AG04450 (cell line): ENCODE measurements at regions not wholly inside any gene's neighbourhood (a gene's known extent, or its start where the extent isn't known, plus 50 kb on each side); places are given as distances from the start of the nearest gene placed in this dataset.

ENCODE experiments used
- CTCF ChIA-PET: fragments of 300-600, 350-600 bp; formaldehyde crosslinking; extraction: SDS; loops from one replicate; lab custom pipeline; 2022; ENCODE audit warnings: antibody characterized with exemption, inconsistent platforms; lab: Charles Lee
- POLR2A ChIA-PET: fragments of 350-600 bp; formaldehyde crosslinking; extraction: SDS; loops from one replicate; lab custom pipeline; 2021; ENCODE audit warnings: antibody characterized with exemption, inconsistent platforms; lab: Yijun Ruan, JAX
- DNase-seq: peaks from one replicate; pipeline ENCODE4 v3.0.0-alpha.2; 2011; ENCODE audit warnings: low read depth, low spot score
- H3K27ac ChIP-seq: one replicate; pipeline ENCODE4 v1.5.1; 2012; ENCODE audit warnings: low read depth, low read length, control low read depth
- H3K27me3 ChIP-seq: one replicate; pipeline ENCODE4 v1.6.0; 2012; ENCODE audit warnings: low read length; ENCODE audit not compliant: control insufficient read depth, insufficient read depth
- H3K4me3 ChIP-seq: 2 replicates; pipeline ENCODE4 v1.5.1; 2011; ENCODE audit warnings: mild to moderate bottlenecking, low read depth, low read length, control low read depth
- H3K9me3 ChIP-seq: 2 replicates; pipeline ENCODE4 v1.5.1; 2012; ENCODE audit warnings: low read length; ENCODE audit not compliant: control insufficient read depth, insufficient read depth
- TF ChIP-seq, protein P1 (sequence below): IDR thresholded peaks from 2 replicates; pipeline ENCODE4 v1.5.1; 2011; ENCODE audit warnings: low read depth, low read length, control low read depth, inconsistent platforms

DNA sequence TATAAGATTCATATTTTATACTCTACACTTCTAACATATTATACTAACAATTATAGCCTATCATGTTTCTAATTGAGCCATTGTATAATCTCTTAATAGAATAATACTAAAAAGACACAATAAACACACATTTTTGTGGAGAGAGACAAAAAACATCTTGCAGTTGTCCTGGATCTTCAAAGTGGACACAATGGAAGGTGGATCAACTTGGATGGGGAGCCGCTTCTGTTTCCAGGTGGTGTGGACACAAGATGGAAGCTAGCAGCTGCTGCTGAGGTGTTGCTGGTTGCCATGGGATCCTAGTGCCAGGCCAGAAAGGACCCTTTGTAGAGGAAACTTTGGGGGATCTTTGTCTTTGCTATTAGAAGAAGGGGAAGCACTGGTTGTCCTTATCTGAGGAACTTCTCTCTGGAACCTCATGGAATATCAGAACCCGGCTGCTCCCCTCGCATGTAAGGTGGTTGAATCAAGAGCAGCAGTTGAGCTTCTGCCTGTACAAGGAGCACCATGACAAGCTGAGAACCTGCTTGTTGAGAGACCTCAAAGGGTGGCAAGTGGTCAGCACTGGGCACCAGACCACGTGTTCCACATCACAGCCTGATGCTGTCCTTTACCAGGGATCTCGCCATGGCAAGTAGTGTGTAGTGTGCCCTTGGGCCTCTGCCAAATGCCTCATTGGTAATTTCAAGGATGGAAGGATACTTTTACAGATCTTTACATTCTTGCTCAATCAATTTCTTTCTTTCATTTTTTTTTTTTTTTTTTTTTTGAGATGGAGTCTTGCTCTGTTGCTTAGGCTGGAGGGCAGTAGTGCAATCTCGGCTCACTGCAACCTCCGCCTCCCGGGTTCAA, 232.2 kb downstream of the MYCN start:
- ChIA-PET CTCF (no interaction called here), POLR2A (no interaction called here)
- Histone ChIP-seq H3K27me3 (no peaks in the 10 kb centered on the region), H3K27ac (no peak overlapping the region), H3K9me3 (peaks cover 48% of the 10 kb centered on the region), H3K4me3 (no peak overlapping the region)
- DNase-seq, result no peak
- TF ChIP-seq, protein P1, sequence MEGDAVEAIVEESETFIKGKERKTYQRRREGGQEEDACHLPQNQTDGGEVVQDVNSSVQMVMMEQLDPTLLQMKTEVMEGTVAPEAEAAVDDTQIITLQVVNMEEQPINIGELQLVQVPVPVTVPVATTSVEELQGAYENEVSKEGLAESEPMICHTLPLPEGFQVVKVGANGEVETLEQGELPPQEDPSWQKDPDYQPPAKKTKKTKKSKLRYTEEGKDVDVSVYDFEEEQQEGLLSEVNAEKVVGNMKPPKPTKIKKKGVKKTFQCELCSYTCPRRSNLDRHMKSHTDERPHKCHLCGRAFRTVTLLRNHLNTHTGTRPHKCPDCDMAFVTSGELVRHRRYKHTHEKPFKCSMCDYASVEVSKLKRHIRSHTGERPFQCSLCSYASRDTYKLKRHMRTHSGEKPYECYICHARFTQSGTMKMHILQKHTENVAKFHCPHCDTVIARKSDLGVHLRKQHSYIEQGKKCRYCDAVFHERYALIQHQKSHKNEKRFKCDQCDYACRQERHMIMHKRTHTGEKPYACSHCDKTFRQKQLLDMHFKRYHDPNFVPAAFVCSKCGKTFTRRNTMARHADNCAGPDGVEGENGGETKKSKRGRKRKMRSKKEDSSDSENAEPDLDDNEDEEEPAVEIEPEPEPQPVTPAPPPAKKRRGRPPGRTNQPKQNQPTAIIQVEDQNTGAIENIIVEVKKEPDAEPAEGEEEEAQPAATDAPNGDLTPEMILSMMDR, result no peak

DNA sequence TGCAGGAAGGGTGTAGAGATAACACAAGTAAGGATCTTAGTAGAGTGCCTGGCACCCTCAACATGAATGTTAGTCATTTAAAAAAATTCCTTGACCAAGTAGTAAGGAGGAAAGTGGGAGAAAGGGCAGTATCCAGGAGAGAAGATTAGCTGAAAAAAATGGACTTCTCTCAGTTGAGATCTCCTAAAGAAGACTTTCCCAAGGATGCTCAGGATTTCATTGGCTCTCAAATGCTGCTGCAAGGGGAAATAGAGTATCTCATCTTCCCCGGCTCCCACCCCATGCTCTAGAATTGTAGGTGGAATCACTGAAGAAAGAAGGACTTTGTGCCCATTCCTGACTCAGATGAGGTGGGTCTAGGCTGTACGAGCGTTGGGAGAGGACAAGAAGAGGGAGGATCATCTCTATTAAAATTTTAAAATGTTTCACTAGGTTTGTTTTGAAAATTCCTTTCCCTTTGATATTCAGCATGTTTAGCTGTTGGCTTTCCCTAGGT, 231.1 kb downstream of the MYCN start:
- no peak overlapping the region for H3K4me3 ChIP-seq
- peaks cover 54% of the 10 kb centered on the region for H3K9me3 ChIP-seq
- ChIA-PET CTCF (no interaction called here), POLR2A (no interaction called here)
- TF ChIP-seq, protein P1, result no peak
- H3K27ac ChIP-seq, result no peak overlapping the region
- no peaks in the 10 kb centered on the region for H3K27me3 ChIP-seq
- no peak for DNase-seq

DNA sequence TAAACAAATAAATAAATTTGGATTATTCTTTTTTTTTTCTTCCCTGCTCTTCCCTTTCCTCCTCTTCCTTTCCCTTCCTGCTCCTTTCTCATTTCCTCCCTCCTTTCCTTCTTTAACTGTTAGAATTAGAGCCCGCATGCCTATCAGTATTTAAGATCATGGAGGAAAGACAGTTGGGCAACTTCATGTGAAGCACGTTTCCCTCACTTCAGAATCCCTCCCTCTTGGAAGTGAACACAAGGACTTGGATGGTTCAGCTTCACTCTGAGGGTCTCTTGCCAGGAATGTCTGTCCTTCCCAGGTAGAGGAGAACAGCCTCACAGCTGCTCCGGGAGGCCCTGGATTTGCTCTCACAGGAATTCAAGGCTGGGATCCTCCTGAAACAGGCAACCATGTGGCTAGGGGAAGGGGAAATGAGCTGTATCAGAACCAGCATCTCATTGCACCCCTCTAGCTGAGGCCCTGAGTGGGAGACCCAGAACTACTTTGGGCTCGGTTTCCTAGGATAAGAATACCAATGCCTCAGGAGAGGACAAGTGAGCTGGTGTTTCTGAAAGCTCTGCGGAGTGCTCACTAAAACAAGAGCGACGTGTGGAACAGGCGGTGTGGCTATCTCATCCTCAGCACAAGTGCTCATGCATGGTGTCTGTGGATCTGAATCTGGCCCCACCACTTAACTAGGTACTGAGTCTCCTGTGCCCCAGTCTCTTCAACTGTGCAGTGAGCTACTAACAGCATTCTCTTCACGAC, 230.5 kb downstream of the MYCN start:
- ChIA-PET CTCF (no interaction called here), POLR2A (no interaction called here)
- DNase-seq, result no peak
- TF ChIP-seq, protein P1, result no peak
- H3K27ac ChIP-seq, result no peak overlapping the region
- no peaks in the 10 kb centered on the region for H3K27me3 ChIP-seq
- peaks cover 60% of the 10 kb centered on the region for H3K9me3 ChIP-seq
- H3K4me3 ChIP-seq, result no peak overlapping the region

DNA sequence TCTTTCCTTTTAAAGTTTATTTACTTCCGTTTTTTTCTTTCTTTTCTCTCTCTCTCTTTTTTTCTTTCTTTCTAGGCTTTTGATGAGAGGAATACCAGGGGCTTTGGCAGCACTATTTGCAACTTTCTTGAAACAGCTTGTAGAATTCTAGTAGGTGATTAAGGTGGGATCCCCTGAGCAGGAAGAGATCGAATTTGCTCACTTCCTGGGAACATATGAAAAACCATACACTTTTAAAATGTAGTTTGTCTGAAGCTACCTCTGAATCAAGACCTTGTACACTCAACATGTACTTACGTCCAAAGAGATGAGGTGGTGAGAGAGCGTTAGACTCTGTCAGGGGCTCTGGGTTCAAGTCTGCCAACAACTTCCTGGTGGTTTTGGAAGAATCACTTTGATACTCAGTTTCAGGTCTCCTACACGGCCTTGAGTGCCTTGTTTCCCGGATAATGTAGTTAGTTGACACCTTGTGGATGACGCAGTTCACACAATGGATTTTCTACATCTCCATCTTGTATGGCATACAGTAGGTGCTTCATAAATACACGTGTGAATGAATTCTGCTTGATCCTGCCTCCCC, 229.1 kb downstream of the MYCN start:
- TF ChIP-seq, protein P1, result no peak
- peaks cover 58% of the 10 kb centered on the region for H3K9me3 ChIP-seq
- H3K4me3 ChIP-seq, result no peak overlapping the region
- H3K27ac ChIP-seq, result no peak overlapping the region
- no peak for DNase-seq
- no peaks in the 10 kb centered on the region for H3K27me3 ChIP-seq
- POLR2A ChIA-PET, result no interaction called here
- CTCF ChIA-PET, result no interaction called here
